SK-N-SH (cell line): ENCODE measurements at regions not wholly inside any gene's neighbourhood (a gene's known extent, or its start where the extent isn't known, plus 50 kb on each side); places are given as distances from the start of the nearest gene placed in this dataset.
A peak's percentile ranks its signal among the peaks of the same experiment; 100 is the strongest.

Experiments
- CTCF ChIA-PET: fragments of 300-600, 350-600 bp; formaldehyde crosslinking; extraction: SDS; loops from one replicate; lab custom pipeline; 2021; lab: Yijun Ruan, JAX
- POLR2A ChIA-PET: fragments of 350-600 bp; sonication (Branson Sonifier 250); formaldehyde crosslinking; extraction: SDS; loops from one replicate; lab custom pipeline; 2020; ENCODE audit warnings: antibody characterized with exemption, inconsistent platforms; lab: Yijun Ruan, JAX
- DNase-seq: peaks from one replicate; pipeline ENCODE4 v3.0.0; 2012
- H2AFZ ChIP-seq: fragments of 200-600 bp; sonication (generic); 2 replicates; pipeline ENCODE4 v1.8.1; 2016; ENCODE audit warnings: antibody characterized with exemption, mild to moderate bottlenecking, low read depth
- H3F3A ChIP-seq: fragments of 200-600 bp; sonication (generic); replicated peaks from 2 replicates; pipeline ENCODE3; 2016; ENCODE audit warnings: antibody characterized with exemption, mild to moderate bottlenecking; ENCODE audit not compliant: insufficient read depth
- H3K27ac ChIP-seq, 2 experiments: fragments of 200-500 bp in 1 of 2; fragments of 200-600 bp in 1 of 2; sonication (Bioruptor generic) in 1 of 2; sonication (generic), shearing (Covaris generic) in 1 of 2; 2 replicates each; pipeline versions ENCODE4 v1.5.1 to v1.6.1; 2014 to 2016; ENCODE audit warnings: low read depth in 2 of 2, inconsistent platforms in 1 of 2, low read length in 1 of 2, mild to moderate bottlenecking in 1 of 2, mixed read lengths in 1 of 2
- H3K27me3 ChIP-seq: fragments of 200-600 bp; sonication (generic), shearing (Covaris generic); 2 replicates; pipeline ENCODE4 v1.6.1; 2016; ENCODE audit warnings: mixed run types; ENCODE audit not compliant: insufficient read depth
- H3K36me3 ChIP-seq, 2 experiments: fragments of 200-500 bp in 1 of 2; fragments of 200-600 bp in 1 of 2; sonication (Bioruptor generic) in 1 of 2; sonication (generic) in 1 of 2; replicated peaks in 1 of 2; 2 replicates each; pipeline versions ENCODE3 to v1.5.1; 2014 to 2016; ENCODE audit warnings: low read length in 1 of 2, mild to moderate bottlenecking in 1 of 2; ENCODE audit not compliant: insufficient read depth in 2 of 2, control insufficient read depth in 1 of 2
- H3K4me1 ChIP-seq, 2 experiments: fragments of 200-500 bp in 1 of 2; fragments of 200-600 bp in 1 of 2; sonication (Bioruptor generic) in 1 of 2; sonication (generic), shearing (Covaris generic) in 1 of 2; 2 replicates each; pipeline versions ENCODE4 v1.5.1 to v1.6.1; 2014 to 2016; ENCODE audit warnings: low read depth in 1 of 2, low read length in 1 of 2, mixed run types in 1 of 2; ENCODE audit not compliant: insufficient read depth in 2 of 2, control insufficient read depth in 1 of 2
- H3K4me2 ChIP-seq: fragments of 200-600 bp; sonication (generic), shearing (Covaris generic); 2 replicates; pipeline ENCODE4 v1.6.1; 2017; ENCODE audit warnings: mixed run types
- H3K4me3 ChIP-seq, 2 experiments: fragments of 200-500 bp in 1 of 2; fragments of 200-600 bp in 1 of 2; sonication (Bioruptor generic) in 1 of 2; sonication (generic), shearing (Covaris generic) in 1 of 2; 2 replicates each; pipeline versions ENCODE4 v1.5.1 to v1.8.1; 2014 to 2016; ENCODE audit warnings: low read depth in 2 of 2, inconsistent platforms in 1 of 2, low read length in 1 of 2, mild to moderate bottlenecking in 1 of 2, mixed read lengths in 1 of 2, moderate library complexity in 1 of 2
- H3K79me2 ChIP-seq: fragments of 200-600 bp; sonication (generic); 2 replicates; pipeline ENCODE4 v1.8.1; 2017; ENCODE audit warnings: mild to moderate bottlenecking; ENCODE audit not compliant: insufficient read depth
- H3K9ac ChIP-seq: fragments of 200-600 bp; sonication (generic); 2 replicates; pipeline ENCODE4 v1.6.1; 2017; ENCODE audit warnings: mixed run types
- H3K9me2 ChIP-seq: fragments of 200-600 bp; sonication (generic); 2 replicates; pipeline ENCODE4 v1.6.1; 2017; ENCODE audit warnings: mixed run types
- H3K9me3 ChIP-seq: fragments of 200-600 bp; sonication (generic); 2 replicates; pipeline ENCODE4 v1.6.1; 2017; ENCODE audit warnings: mixed run types, mild to moderate bottlenecking, moderate library complexity
- H4K20me1 ChIP-seq: fragments of 200-600 bp; sonication (generic); 2 replicates; pipeline ENCODE4 v1.6.1; 2017; ENCODE audit warnings: mild to moderate bottlenecking, mixed run types; ENCODE audit not compliant: insufficient read depth
- ELF1 ChIP-seq: IDR thresholded peaks from 2 replicates; pipeline ENCODE4 v1.4.0; 2012
- EP300 ChIP-seq, 2 experiments: IDR thresholded peaks; 2 replicates each; pipeline versions ENCODE4 v1.4.0 to v1.6.1; 2012; ENCODE audit warnings: borderline replicate concordance in 1 of 2, low read depth in 1 of 2, low read length in 1 of 2
- FOXJ3 ChIP-seq: sonication (generic); formaldehyde crosslinking; IDR thresholded peaks from 2 replicates; pipeline ENCODE4 v1.5.1; 2020; ENCODE audit warnings: mild to moderate bottlenecking, missing genetic modification reagents
- GATA2 ChIP-seq: sonication (generic); formaldehyde crosslinking; IDR thresholded peaks from 2 replicates; pipeline ENCODE4 v1.5.0; 2020; ENCODE audit warnings: mild to moderate bottlenecking, missing genetic modification reagents
- RFX5 ChIP-seq: IDR thresholded peaks from 2 replicates; pipeline ENCODE4 v1.6.1; 2012; ENCODE audit warnings: mild to moderate bottlenecking, improper control_type of control experiment, low read length
- RXRA ChIP-seq: IDR thresholded peaks from 2 replicates; pipeline ENCODE4 v1.4.0; 2012; ENCODE audit warnings: low read depth, mild to moderate bottlenecking, borderline replicate concordance
- SMC3 ChIP-seq: IDR thresholded peaks from 2 replicates; pipeline ENCODE4 v1.6.1; 2012; ENCODE audit warnings: low read depth, low read length, improper control_type of control experiment
- TAF1 ChIP-seq: IDR thresholded peaks from 2 replicates; pipeline ENCODE4 v1.6.1; 2012; ENCODE audit warnings: low read depth, mild to moderate bottlenecking, low read length, moderate library complexity, borderline replicate concordance
- TCF12 ChIP-seq: IDR thresholded peaks from 2 replicates; pipeline ENCODE4 v1.4.0; 2012
- WGBS: methylation state at CpG from one replicate; pipeline ENCODE4 v1.1.6; 2017; ENCODE audit warnings: low lambda C conversion rate; 5-methylcytosine and 5-hydroxymethylcytosine counted together
- TF ChIP-seq, protein P1 (sequence below): IDR thresholded peaks from 2 replicates; pipeline ENCODE4 v1.6.1; 2012; ENCODE audit warnings: mild to moderate bottlenecking, low read depth, low read length, moderate library complexity
- TF ChIP-seq, protein P2 (sequence below): fragments of 150-350 bp; IDR thresholded peaks from 2 replicates; pipeline ENCODE4 v1.6.1; 2017; ENCODE audit warnings: antibody characterized with exemption, low read length, low read depth, borderline replicate concordance
- TF ChIP-seq, protein P3 (sequence below): fragments of 150-350 bp; IDR thresholded peaks from 2 replicates; pipeline ENCODE4 v1.6.1; 2016; ENCODE audit warnings: mild to moderate bottlenecking, low read depth, low read length
- TF ChIP-seq, protein P4 (sequence below): fragments of 200-600 bp; sonication (generic); IDR thresholded peaks from 2 replicates; pipeline ENCODE4 v1.6.1; 2017; ENCODE audit warnings: antibody characterized with exemption, mild to moderate bottlenecking, moderate library complexity

DNA sequence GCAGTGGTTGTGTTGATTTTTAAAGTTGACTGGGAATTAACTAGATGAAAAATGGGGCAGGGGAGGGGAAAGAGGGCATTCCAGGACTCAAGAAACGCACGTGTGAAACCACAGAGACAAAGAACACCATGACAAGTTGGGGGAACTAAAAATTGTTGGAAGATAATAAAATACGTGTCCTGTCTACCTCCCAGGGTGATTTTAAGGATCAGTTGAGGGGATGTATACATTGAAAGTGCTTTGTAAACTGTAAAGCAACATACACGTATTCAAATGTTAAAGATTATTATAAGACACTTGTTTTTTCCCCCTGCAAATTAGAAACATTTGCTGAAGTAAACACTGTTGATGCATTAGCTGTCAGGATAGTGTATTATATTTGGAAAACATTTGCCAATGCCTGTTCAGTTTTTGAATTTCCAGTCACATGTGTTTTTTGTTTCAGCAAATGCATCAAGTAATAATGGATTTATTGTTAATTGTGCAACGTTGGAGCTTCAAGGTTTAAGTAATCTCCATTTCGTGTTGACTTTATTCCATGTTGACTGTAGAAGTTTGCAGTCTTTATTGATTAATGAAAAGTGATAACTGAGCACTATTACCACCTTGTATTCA is 412.7 kb downstream of the ACTL7B start:
- Histone ChIP-seq H4K20me1 (no peaks in the 10 kb centered on the region), H3K9ac (peak overlapping the region; percentile 72; the same call in 1 of the 2 replicates), H3K27me3 (no peaks in the 10 kb centered on the region), H3K4me2 (peak overlapping the region; percentile 93), H3K9me2 (no peaks in the 10 kb centered on the region), H3K4me3 (peak overlapping the region in 1 of 2 experiments; percentile 59; a peak in 2 of 4 replicates), H3K27ac (peak overlapping the region in 1 of 2 experiments; percentile 99; a peak in 3 of 4 replicates), H3F3A (peaks cover 45% of the 10 kb centered on the region), H3K79me2 (no peaks in the 10 kb centered on the region), H3K36me3 (no peaks in the 10 kb centered on the region), H2AFZ (peak overlapping the region; percentile 34), H3K4me1 (peaks cover 0 to 26% of the 10 kb centered on the region in 2 experiments), H3K9me3 (no peaks in the 10 kb centered on the region)
- peak; percentile 48; the same call in 1 of the 2 replicates for TF ChIP-seq TCF12
- no peak for TF ChIP-seq RFX5
- TF ChIP-seq EP300 (IDR thresholded peaks at IDR 0.05; ENCODE audit: borderline replicate concordance in 1 of 2, low read depth in 1 of 2, low read length in 1 of 2): peak in 1 of 2 experiments; percentile 10; a peak in 1 of 4 replicates
- TF ChIP-seq, protein P1, sequence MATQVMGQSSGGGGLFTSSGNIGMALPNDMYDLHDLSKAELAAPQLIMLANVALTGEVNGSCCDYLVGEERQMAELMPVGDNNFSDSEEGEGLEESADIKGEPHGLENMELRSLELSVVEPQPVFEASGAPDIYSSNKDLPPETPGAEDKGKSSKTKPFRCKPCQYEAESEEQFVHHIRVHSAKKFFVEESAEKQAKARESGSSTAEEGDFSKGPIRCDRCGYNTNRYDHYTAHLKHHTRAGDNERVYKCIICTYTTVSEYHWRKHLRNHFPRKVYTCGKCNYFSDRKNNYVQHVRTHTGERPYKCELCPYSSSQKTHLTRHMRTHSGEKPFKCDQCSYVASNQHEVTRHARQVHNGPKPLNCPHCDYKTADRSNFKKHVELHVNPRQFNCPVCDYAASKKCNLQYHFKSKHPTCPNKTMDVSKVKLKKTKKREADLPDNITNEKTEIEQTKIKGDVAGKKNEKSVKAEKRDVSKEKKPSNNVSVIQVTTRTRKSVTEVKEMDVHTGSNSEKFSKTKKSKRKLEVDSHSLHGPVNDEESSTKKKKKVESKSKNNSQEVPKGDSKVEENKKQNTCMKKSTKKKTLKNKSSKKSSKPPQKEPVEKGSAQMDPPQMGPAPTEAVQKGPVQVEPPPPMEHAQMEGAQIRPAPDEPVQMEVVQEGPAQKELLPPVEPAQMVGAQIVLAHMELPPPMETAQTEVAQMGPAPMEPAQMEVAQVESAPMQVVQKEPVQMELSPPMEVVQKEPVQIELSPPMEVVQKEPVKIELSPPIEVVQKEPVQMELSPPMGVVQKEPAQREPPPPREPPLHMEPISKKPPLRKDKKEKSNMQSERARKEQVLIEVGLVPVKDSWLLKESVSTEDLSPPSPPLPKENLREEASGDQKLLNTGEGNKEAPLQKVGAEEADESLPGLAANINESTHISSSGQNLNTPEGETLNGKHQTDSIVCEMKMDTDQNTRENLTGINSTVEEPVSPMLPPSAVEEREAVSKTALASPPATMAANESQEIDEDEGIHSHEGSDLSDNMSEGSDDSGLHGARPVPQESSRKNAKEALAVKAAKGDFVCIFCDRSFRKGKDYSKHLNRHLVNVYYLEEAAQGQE: no peak
- no peak for TF ChIP-seq FOXJ3
- TF ChIP-seq SMC3: no peak
- no peak for TF ChIP-seq RXRA
- TF ChIP-seq, protein P2, sequence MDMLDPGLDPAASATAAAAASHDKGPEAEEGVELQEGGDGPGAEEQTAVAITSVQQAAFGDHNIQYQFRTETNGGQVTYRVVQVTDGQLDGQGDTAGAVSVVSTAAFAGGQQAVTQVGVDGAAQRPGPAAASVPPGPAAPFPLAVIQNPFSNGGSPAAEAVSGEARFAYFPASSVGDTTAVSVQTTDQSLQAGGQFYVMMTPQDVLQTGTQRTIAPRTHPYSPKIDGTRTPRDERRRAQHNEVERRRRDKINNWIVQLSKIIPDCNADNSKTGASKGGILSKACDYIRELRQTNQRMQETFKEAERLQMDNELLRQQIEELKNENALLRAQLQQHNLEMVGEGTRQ: no peak
- TF ChIP-seq ELF1: no peak
- DNase-seq: no peak
- CTCF ChIA-PET: no interaction called here
- POLR2A ChIA-PET: no interaction called here
- WGBS: 25% methylated on average over 6 of the region's 6 CpGs

DNA sequence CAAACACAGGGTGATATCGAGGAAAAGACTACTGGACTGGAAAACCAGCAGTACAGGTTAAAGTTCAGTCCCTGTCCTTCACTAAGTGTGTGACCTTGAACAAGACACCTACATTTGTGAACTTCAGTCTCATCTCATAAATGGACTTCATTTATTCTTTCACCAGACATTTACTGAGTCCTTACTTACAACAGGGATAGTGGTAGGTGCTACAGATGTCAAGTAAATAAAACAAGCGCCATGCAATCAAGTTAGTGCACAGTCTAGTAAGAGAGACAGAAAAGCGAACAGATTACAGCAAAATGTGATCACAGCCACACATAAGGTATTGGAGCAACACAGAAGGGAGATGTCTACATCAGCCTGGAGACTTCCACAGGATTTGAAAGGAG is 413.2 kb downstream of the ACTL7B start:
- no peaks in the 10 kb centered on the region for H4K20me1 ChIP-seq
- no peak overlapping the region for H3K4me3 ChIP-seq
- H3K27me3 ChIP-seq: no peaks in the 10 kb centered on the region
- H3K9ac ChIP-seq: no peak overlapping the region
- H3K4me1 ChIP-seq: peaks cover 0 to 26% of the 10 kb centered on the region in 2 experiments
- CTCF ChIA-PET: no interaction called here
- H3K9me3 ChIP-seq: no peaks in the 10 kb centered on the region
- no peak overlapping the region; the same call in 1 of the 2 replicates for H2AFZ ChIP-seq
- no peaks in the 10 kb centered on the region for H3K9me2 ChIP-seq
- TF ChIP-seq, protein P3, sequence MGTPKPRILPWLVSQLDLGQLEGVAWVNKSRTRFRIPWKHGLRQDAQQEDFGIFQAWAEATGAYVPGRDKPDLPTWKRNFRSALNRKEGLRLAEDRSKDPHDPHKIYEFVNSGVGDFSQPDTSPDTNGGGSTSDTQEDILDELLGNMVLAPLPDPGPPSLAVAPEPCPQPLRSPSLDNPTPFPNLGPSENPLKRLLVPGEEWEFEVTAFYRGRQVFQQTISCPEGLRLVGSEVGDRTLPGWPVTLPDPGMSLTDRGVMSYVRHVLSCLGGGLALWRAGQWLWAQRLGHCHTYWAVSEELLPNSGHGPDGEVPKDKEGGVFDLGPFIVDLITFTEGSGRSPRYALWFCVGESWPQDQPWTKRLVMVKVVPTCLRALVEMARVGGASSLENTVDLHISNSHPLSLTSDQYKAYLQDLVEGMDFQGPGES: no peak
- TF ChIP-seq FOXJ3 (no peak), TAF1 (no peak), RXRA (no peak), GATA2 (no peak)
- TF ChIP-seq, protein P1: no peak
- TF ChIP-seq, protein P4, sequence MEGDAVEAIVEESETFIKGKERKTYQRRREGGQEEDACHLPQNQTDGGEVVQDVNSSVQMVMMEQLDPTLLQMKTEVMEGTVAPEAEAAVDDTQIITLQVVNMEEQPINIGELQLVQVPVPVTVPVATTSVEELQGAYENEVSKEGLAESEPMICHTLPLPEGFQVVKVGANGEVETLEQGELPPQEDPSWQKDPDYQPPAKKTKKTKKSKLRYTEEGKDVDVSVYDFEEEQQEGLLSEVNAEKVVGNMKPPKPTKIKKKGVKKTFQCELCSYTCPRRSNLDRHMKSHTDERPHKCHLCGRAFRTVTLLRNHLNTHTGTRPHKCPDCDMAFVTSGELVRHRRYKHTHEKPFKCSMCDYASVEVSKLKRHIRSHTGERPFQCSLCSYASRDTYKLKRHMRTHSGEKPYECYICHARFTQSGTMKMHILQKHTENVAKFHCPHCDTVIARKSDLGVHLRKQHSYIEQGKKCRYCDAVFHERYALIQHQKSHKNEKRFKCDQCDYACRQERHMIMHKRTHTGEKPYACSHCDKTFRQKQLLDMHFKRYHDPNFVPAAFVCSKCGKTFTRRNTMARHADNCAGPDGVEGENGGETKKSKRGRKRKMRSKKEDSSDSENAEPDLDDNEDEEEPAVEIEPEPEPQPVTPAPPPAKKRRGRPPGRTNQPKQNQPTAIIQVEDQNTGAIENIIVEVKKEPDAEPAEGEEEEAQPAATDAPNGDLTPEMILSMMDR: no peak
- DNase-seq: no peak
- peak overlapping the region in 1 of 2 experiments; percentile 99; a peak in 2 of 4 replicates for H3K27ac ChIP-seq
- peaks cover 45% of the 10 kb centered on the region for H3F3A ChIP-seq
- WGBS: 51% methylated on average over 3 of the region's 3 CpGs
- POLR2A ChIA-PET: no interaction called here
- no peaks in the 10 kb centered on the region for H3K36me3 ChIP-seq
- H3K4me2 ChIP-seq: peak overlapping the region; percentile 93; the same call in 1 of the 2 replicates
- H3K79me2 ChIP-seq: no peaks in the 10 kb centered on the region
